ENCODE measurements at regions not wholly inside any gene's neighbourhood (a gene's known extent, or its start where the extent isn't known, plus 50 kb on each side); places are given as distances from the start of the nearest gene placed in this dataset.

GRCh38 chr14:84566109-84566508 lies 963.8 kb upstream of the FLRT2 start:
- no peak for TF ChIP-seq CTCF (IDR thresholded peaks at IDR 0.05; ENCODE audit: insufficient read depth, low read length)
- no peak for TF ChIP-seq POLR2AphosphoS5 (IDR thresholded peaks at IDR 0.05; ENCODE audit: low read depth)
- TF ChIP-seq, protein P1, sequence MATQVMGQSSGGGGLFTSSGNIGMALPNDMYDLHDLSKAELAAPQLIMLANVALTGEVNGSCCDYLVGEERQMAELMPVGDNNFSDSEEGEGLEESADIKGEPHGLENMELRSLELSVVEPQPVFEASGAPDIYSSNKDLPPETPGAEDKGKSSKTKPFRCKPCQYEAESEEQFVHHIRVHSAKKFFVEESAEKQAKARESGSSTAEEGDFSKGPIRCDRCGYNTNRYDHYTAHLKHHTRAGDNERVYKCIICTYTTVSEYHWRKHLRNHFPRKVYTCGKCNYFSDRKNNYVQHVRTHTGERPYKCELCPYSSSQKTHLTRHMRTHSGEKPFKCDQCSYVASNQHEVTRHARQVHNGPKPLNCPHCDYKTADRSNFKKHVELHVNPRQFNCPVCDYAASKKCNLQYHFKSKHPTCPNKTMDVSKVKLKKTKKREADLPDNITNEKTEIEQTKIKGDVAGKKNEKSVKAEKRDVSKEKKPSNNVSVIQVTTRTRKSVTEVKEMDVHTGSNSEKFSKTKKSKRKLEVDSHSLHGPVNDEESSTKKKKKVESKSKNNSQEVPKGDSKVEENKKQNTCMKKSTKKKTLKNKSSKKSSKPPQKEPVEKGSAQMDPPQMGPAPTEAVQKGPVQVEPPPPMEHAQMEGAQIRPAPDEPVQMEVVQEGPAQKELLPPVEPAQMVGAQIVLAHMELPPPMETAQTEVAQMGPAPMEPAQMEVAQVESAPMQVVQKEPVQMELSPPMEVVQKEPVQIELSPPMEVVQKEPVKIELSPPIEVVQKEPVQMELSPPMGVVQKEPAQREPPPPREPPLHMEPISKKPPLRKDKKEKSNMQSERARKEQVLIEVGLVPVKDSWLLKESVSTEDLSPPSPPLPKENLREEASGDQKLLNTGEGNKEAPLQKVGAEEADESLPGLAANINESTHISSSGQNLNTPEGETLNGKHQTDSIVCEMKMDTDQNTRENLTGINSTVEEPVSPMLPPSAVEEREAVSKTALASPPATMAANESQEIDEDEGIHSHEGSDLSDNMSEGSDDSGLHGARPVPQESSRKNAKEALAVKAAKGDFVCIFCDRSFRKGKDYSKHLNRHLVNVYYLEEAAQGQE (IDR thresholded peaks at IDR 0.05; ENCODE audit: insufficient replicate concordance, low read depth), result no peak
- no peak for TF ChIP-seq SPI1 (IDR thresholded peaks at IDR 0.05; ENCODE audit: borderline replicate concordance, low read depth)
- TF ChIP-seq GABPA (IDR thresholded peaks at IDR 0.05; ENCODE audit: low read depth), result no peak
